Adrenal gland (tissue), 9 donors: ENCODE measurements at regions not wholly inside any gene's neighbourhood (a gene's known extent, or its start where the extent isn't known, plus 50 kb on each side); places are given as distances from the start of the nearest gene placed in this dataset.

Source experiments
- DNase-seq, 7 donors: peaks; one replicate each; pipeline ENCODE4 v3.0.0-alpha.2; 2019 to 2020
- H3K27ac ChIP-seq, 5 donors: fragments of 200-600 bp; sonication (generic) in 4 of 5; 1 replicate in 3 of 5; 2 replicates in 2 of 5; pipeline versions ENCODE4 v1.5.1 to v1.8.0; 2016 to 2020; ENCODE audit warnings: mild to moderate bottlenecking in 1 of 5
- H3K27me3 ChIP-seq: fragments of 200-600 bp; 2 replicates; pipeline ENCODE4 v1.8.0; 2021
- H3K36me3 ChIP-seq, 2 donors: fragments of 200-600 bp; replicated peaks in 1 of 2; 1 replicate in 1 of 2; 2 replicates in 1 of 2; pipeline versions ENCODE4 v1.5.1 to v1.8.0; 2018 to 2022
- H3K4me1 ChIP-seq, 2 donors: fragments of 200-600 bp; replicated peaks in 1 of 2; 1 replicate in 1 of 2; 2 replicates in 1 of 2; pipeline versions ENCODE4 v1.5.1 to v1.8.0; 2018 to 2021
- H3K4me3 ChIP-seq, 4 donors: fragments of 200-600 bp; sonication (generic) in 3 of 4; one replicate each; pipeline ENCODE4 v1.5.1; 2016 to 2018
- H3K9me3 ChIP-seq, 3 donors: fragments of 200-600 bp; sonication (generic) in 1 of 3; replicated peaks in 1 of 3; 1 replicate in 2 of 3; 2 replicates in 1 of 3; pipeline versions ENCODE4 v1.5.1 to v1.8.0; 2016 to 2021
- CTCF ChIP-seq, 6 experiments: fragments of 450-650 bp in 4 of 6; fragments of 200-600 bp in 2 of 6; sonication (generic) in 1 of 6; IDR thresholded peaks; 1 replicate in 5 of 6; 2 replicates in 1 of 6; pipeline versions ENCODE4 v1.5.1 to v1.8.0; 2016 to 2021; ENCODE audit warnings: antibody characterized with exemption in 6 of 6, mild to moderate bottlenecking in 2 of 6, moderate library complexity in 1 of 6
- POLR2A ChIP-seq, 2 donors: fragments of 450-650 bp; IDR thresholded peaks; one replicate each; pipeline ENCODE4 v1.6.1; 2017; ENCODE audit warnings: antibody characterized with exemption in 2 of 2, mild to moderate bottlenecking in 2 of 2, moderate library complexity in 1 of 2
- WGBS, 4 donors: extraction: QIAGEN DNeasy Blood & Tissue Kit in 2 of 4; methylation state at CpG; one replicate each; pipeline versions ENCODE4 v1.1.5 to v1.1.7; 2013 to 2017; 5-methylcytosine and 5-hydroxymethylcytosine counted together
- intact Hi-C, 2 donors: fragments of 100-400 bp; cut with DNase I; formaldehyde crosslinking; loops; one replicate each; pipeline versions ENCODE4 v1.14.1 to v1.15.0; 2022 to 2023
- donor health status: healthy with polysubstance abuse.
- donor health status: Bipolar disorder and iron deficiency.
- donor health status: DM: yes; HTN: yes; CAD: no.
- donor health status: DM: no; HTN: no; CAD: no.
- donor health status: DM: no; HTN: no; CAD: no.

GRCh38 chr7:73918926-73919693 is 58.2 kb downstream of the TMEM270 start:
- H3K27ac ChIP-seq: no peak overlapping the region
- H3K4me3 ChIP-seq: no peak overlapping the region
- H3K27me3 ChIP-seq: no peaks in the 10 kb centered on the region
- intact Hi-C loops: no loop called here
- 74 to 79% (median 77%) methylated on average over 10 to 18 of the region's 18 CpGs for WGBS, 4 donors
- no peaks in the 10 kb centered on the region for H3K9me3 ChIP-seq
- DNase-seq: peak in 1 of 7 donors; percentile 39
- TF ChIP-seq POLR2A (IDR thresholded peaks at IDR 0.05): no peak
- TF ChIP-seq CTCF (IDR thresholded peaks at IDR 0.05): no peak
- no peaks in the 10 kb centered on the region for H3K4me1 ChIP-seq
- H3K36me3 ChIP-seq: no peaks in the 10 kb centered on the region

- TF ChIP-seq CTCF (IDR thresholded peaks at IDR 0.05) (no peak), POLR2A (IDR thresholded peaks at IDR 0.05) (no peak)
- WGBS, 4 donors: 75 to 85% (median 78%) methylated on average over 7 to 9 of the region's 9 CpGs
- DNase-seq: no peak
- intact Hi-C loops: no loop called here
- H3K36me3 ChIP-seq: no peaks in the 10 kb centered on the region
- no peak overlapping the region for H3K27ac ChIP-seq
- H3K4me1 ChIP-seq: no peaks in the 10 kb centered on the region
- H3K4me3 ChIP-seq: no peak overlapping the region
- no peaks in the 10 kb centered on the region for H3K27me3 ChIP-seq
- H3K9me3 ChIP-seq: no peaks in the 10 kb centered on the region
Observed at GRCh38 chr7:73919694-73920375, 58.9 kb downstream of the TMEM270 start.

- Histone ChIP-seq H3K27me3 (no peaks in the 10 kb centered on the region), H3K27ac (no peak overlapping the region), H3K36me3 (no peaks in the 10 kb centered on the region), H3K4me1 (no peaks in the 10 kb centered on the region), H3K4me3 (no peak overlapping the region), H3K9me3 (no peaks in the 10 kb centered on the region)
- WGBS, 4 donors: 85 to 90% (median 85%) methylated on average over 17 to 22 of the region's 22 CpGs
- TF ChIP-seq POLR2A (IDR thresholded peaks at IDR 0.05) (no peak), CTCF (IDR thresholded peaks at IDR 0.05) (no peak)
- peak in 1 of 7 donors; percentile 56 for DNase-seq
- intact Hi-C loops: no loop called here
Observed at GRCh38 chr7:73920406-73921134, 59.6 kb downstream of the TMEM270 start.
